Osteoblast (primary cell): ENCODE measurements at regions not wholly inside any gene's neighbourhood (a gene's known extent, or its start where the extent isn't known, plus 50 kb on each side); places are given as distances from the start of the nearest gene placed in this dataset.

ENCODE experiments used
- DNase-seq: peaks from one replicate; pipeline ENCODE4 v3.0.0; 2011; ENCODE audit warnings: low spot score, mixed read lengths; ENCODE audit not compliant: insufficient read length; ENCODE audit errors: missing footprints
- H2AFZ ChIP-seq: 2 replicates; pipeline ENCODE4 v1.6.0; 2011; ENCODE audit warnings: mild to moderate bottlenecking, low read length
- H3K27ac ChIP-seq: 2 replicates; pipeline ENCODE4 v1.5.1; 2011; ENCODE audit warnings: mild to moderate bottlenecking, low read depth, low read length, moderate library complexity
- H3K27me3 ChIP-seq: 2 replicates; pipeline ENCODE4 v1.6.0; 2012; ENCODE audit warnings: mild to moderate bottlenecking, control low read depth, inconsistent platforms, low read length, moderate library complexity; ENCODE audit not compliant: insufficient read depth
- H3K36me3 ChIP-seq: 2 replicates; pipeline ENCODE4 v1.5.1; 2011; ENCODE audit warnings: mild to moderate bottlenecking, low read length, control low read depth, moderate library complexity; ENCODE audit not compliant: insufficient read depth
- H3K4me1 ChIP-seq: 2 replicates; pipeline ENCODE4 v1.5.1; 2011; ENCODE audit warnings: mild to moderate bottlenecking, low read length, control low read depth, moderate library complexity; ENCODE audit not compliant: insufficient read depth
- H3K4me2 ChIP-seq: 2 replicates; pipeline ENCODE4 v1.6.0; 2011; ENCODE audit warnings: mild to moderate bottlenecking, low read length; ENCODE audit not compliant: insufficient read depth
- H3K4me3 ChIP-seq: fragments of 200-600 bp; sonication (generic); 3 replicates; pipeline ENCODE4 v1.5.1; 2012; ENCODE audit warnings: mild to moderate bottlenecking, low read length, inconsistent platforms; ENCODE audit not compliant: insufficient read depth
- H3K79me2 ChIP-seq: 2 replicates; pipeline ENCODE4 v1.6.0; 2012; ENCODE audit warnings: mild to moderate bottlenecking, low read length, control low read depth, inconsistent platforms; ENCODE audit not compliant: insufficient read depth
- H3K9me3 ChIP-seq: 2 replicates; pipeline ENCODE4 v1.5.1; 2011; ENCODE audit warnings: low read depth, low read length, control low read depth
- H4K20me1 ChIP-seq: 2 replicates; pipeline ENCODE4 v1.6.0; 2012; ENCODE audit warnings: mild to moderate bottlenecking, low read length, control low read depth; ENCODE audit not compliant: insufficient read depth
- TF ChIP-seq, protein P1 (sequence below): IDR thresholded peaks from 2 replicates; pipeline ENCODE4 v1.5.1; 2011; ENCODE audit warnings: mild to moderate bottlenecking, low read depth, low read length, moderate library complexity; ENCODE audit errors: extremely low read depth

GRCh38 chr17:71488851-71489250, 632.0 kb upstream of the SOX9 start:
- H4K20me1 ChIP-seq = no peaks in the 10 kb centered on the region
- H3K4me2 ChIP-seq = no peak overlapping the region
- DNase-seq = no peak
- H3K4me3 ChIP-seq = no peak overlapping the region
- H3K36me3 ChIP-seq = no peaks in the 10 kb centered on the region
- TF ChIP-seq, protein P1, sequence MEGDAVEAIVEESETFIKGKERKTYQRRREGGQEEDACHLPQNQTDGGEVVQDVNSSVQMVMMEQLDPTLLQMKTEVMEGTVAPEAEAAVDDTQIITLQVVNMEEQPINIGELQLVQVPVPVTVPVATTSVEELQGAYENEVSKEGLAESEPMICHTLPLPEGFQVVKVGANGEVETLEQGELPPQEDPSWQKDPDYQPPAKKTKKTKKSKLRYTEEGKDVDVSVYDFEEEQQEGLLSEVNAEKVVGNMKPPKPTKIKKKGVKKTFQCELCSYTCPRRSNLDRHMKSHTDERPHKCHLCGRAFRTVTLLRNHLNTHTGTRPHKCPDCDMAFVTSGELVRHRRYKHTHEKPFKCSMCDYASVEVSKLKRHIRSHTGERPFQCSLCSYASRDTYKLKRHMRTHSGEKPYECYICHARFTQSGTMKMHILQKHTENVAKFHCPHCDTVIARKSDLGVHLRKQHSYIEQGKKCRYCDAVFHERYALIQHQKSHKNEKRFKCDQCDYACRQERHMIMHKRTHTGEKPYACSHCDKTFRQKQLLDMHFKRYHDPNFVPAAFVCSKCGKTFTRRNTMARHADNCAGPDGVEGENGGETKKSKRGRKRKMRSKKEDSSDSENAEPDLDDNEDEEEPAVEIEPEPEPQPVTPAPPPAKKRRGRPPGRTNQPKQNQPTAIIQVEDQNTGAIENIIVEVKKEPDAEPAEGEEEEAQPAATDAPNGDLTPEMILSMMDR = no peak
- no peaks in the 10 kb centered on the region for H3K9me3 ChIP-seq
- peaks cover 10% of the 10 kb centered on the region for H3K4me1 ChIP-seq
- no peak overlapping the region for H2AFZ ChIP-seq
- no peaks in the 10 kb centered on the region for H3K79me2 ChIP-seq
- no peak overlapping the region for H3K27ac ChIP-seq
- no peaks in the 10 kb centered on the region for H3K27me3 ChIP-seq

- H3K4me1 ChIP-seq = peaks cover 15% of the 10 kb centered on the region
- TF ChIP-seq, protein P1 = no peak
- H2AFZ ChIP-seq = no peak overlapping the region
- no peaks in the 10 kb centered on the region for H3K79me2 ChIP-seq
- H3K4me2 ChIP-seq = peak overlapping the region; percentile 2
- H3K27me3 ChIP-seq = no peaks in the 10 kb centered on the region
- DNase-seq = no peak
- H3K27ac ChIP-seq = peak overlapping the region; percentile 6
- no peaks in the 10 kb centered on the region for H3K36me3 ChIP-seq
- no peaks in the 10 kb centered on the region for H4K20me1 ChIP-seq
- no peak overlapping the region for H3K4me3 ChIP-seq
- H3K9me3 ChIP-seq = no peaks in the 10 kb centered on the region
These were observed 626.6 kb upstream of the SOX9 start for GRCh38 chr17:71494062-71494855.

DNA sequence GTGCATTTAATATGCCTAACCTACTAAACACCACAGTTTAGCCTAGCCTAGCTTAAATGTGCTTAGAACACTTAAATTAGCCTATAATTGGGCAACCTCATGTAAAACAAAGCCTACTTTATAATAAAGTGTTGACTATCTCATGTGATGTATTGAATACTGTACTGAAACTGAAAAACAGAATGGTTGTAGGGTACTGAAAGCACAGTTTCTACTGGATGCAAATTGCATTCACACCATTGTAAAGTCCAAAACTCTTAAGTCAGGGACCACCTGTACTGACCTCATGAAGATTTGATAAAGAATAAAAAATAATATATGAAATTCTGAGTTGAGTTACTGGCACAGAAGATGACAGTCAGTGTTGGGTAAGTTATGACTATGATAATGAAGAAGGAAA, 625.4 kb upstream of the SOX9 start:
- no peak overlapping the region for H3K4me3 ChIP-seq
- H2AFZ ChIP-seq = no peak overlapping the region
- no peaks in the 10 kb centered on the region for H4K20me1 ChIP-seq
- no peaks in the 10 kb centered on the region for H3K27me3 ChIP-seq
- DNase-seq = no peak
- peaks cover 19% of the 10 kb centered on the region for H3K4me1 ChIP-seq
- no peaks in the 10 kb centered on the region for H3K9me3 ChIP-seq
- H3K36me3 ChIP-seq = no peaks in the 10 kb centered on the region
- no peak overlapping the region for H3K4me2 ChIP-seq
- TF ChIP-seq, protein P1 = no peak
- no peaks in the 10 kb centered on the region for H3K79me2 ChIP-seq
- H3K27ac ChIP-seq = no peak overlapping the region

DNA sequence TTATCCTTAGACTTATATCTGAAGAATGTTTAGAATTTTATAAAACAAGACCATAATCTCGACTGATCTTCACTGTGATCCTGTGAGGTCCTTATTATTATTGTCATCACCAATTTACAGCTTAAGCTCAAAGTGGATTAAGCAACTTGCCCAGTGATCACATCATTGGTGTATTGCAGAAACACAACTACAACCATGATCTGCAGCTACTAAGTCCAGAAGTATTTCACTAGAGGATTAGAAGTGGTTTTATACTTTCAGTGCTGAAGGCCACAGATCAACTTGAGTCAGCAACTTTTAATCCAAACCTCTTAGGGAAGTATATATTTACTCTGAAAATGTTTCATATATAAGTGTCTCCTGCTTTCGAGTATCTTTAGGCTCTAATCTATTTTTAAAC, 624.3 kb upstream of the SOX9 start:
- peaks cover 29% of the 10 kb centered on the region for H3K4me1 ChIP-seq
- no peak overlapping the region for H3K4me2 ChIP-seq

More for the DNA sequence above, 624.3 kb upstream of the SOX9 start:
- Histone ChIP-seq H3K79me2 (no peaks in the 10 kb centered on the region), H3K4me3 (no peak overlapping the region), H3K9me3 (no peaks in the 10 kb centered on the region), H2AFZ (no peak overlapping the region), H4K20me1 (no peaks in the 10 kb centered on the region), H3K36me3 (no peaks in the 10 kb centered on the region), H3K27ac (no peak overlapping the region), H3K27me3 (no peaks in the 10 kb centered on the region)
- TF ChIP-seq, protein P1 = no peak
- DNase-seq = peak; percentile 31
